ENCODE measurements at regions not wholly inside any gene's neighbourhood (a gene's known extent, or its start where the extent isn't known, plus 50 kb on each side); places are given as distances from the start of the nearest gene placed in this dataset.

DNA sequence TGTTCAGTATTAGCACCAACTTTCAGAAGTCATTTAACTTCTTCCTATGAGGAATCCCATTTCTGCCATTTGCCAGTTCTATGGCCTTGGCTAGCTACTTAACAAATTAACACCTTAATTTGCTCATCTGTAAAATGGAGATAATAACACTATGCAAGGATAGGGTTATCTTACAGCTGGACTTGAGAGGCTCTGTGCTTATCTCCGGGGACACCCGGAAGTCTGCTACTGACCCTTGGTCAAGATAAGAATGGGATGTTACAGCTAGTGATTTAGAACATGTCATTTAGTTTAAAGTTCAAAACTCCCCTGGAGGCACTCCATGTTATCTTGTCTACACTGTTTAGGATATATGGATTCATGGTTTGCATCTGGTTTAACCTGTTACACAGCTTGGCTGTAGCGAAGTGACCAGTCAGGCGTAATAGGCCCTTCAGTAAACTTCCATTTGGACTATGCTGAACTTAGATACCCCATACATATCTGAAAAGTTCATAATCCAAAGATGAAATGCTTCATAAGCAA, 156.0 kb upstream of the CD96 start:
- TF ChIP-seq CTCF (IDR thresholded peaks at IDR 0.05) (no peak), NFIC (IDR thresholded peaks at IDR 0.05; ENCODE audit: borderline replicate concordance) (no peak)
